ENCODE measurements at regions not wholly inside any gene's neighbourhood (a gene's known extent, or its start where the extent isn't known, plus 50 kb on each side); places are given as distances from the start of the nearest gene placed in this dataset.

DNA sequence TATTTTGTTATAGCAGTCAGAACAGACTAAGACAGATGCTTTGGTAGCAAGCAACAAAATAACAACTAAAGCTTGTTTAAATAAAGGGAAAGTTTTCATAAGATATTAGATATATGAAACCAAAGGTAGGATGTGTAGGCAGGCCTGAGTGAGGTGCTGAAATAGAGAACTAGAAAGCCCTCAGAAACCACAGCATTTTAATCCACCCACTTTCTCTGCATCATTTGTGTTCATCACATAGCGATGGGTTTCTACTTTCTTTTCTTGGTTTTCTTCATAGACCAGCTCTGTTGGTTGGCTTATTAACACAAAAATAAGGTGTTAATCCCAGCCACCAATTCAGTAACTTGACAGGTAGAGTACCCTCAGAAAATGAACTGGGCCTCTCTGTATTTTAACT is 58.6 kb downstream of the RPS12 start:
- no peak for TF ChIP-seq CTCF (conservative IDR thresholded peaks at IDR 0.05)
- H3K4me3 Mint-ChIP-seq = no peak overlapping the region
- H3K79me1 ChIP-seq (ENCODE audit: insufficient read depth, low read depth, low read length, poor library complexity, severe bottlenecking) = no peaks in the 10 kb centered on the region

More for the DNA sequence above, 58.6 kb downstream of the RPS12 start:
- Histone ChIP-seq H2BK20ac (ENCODE audit: low read depth, low read length, poor library complexity, severe bottlenecking) (no peak overlapping the region), H2AK5ac (ENCODE audit: insufficient read length, low read length) (no peak overlapping the region), H3K56ac (ENCODE audit: insufficient read length, low read depth, low read length) (no peak overlapping the region), H2BK5ac (ENCODE audit: insufficient read length, low read length) (no peak overlapping the region), H3K14ac (ENCODE audit: insufficient read depth, low read length) (no peak overlapping the region), H3K4ac (ENCODE audit: low read depth, low read length) (no peak overlapping the region), H3K23me2 (ENCODE audit: insufficient read length, low read depth, low read length, poor library complexity, severe bottlenecking) (no peaks in the 10 kb centered on the region), H3K23ac (ENCODE audit: insufficient read length, low read depth, low read length) (no peak overlapping the region), H3K4me1 (ENCODE audit: insufficient read depth, low read length) (no peaks in the 10 kb centered on the region), H3K27ac (ENCODE audit: insufficient read length, low read depth, low read length) (no peak overlapping the region), H3K4me2 (ENCODE audit: insufficient read depth, insufficient read length, low read length) (no peak overlapping the region), H4K91ac (ENCODE audit: insufficient read length, low read depth, low read length) (no peak overlapping the region), H3K27me3 (ENCODE audit: insufficient read depth, low read length) (no peaks in the 10 kb centered on the region), H2BK15ac (ENCODE audit: low read depth, low read length) (no peak overlapping the region), H2AFZ (ENCODE audit: low read length) (no peak overlapping the region), H4K5ac (ENCODE audit: insufficient read length, low read depth, low read length) (no peak overlapping the region), H2BK12ac (ENCODE audit: insufficient read length, low read depth, low read length) (no peak overlapping the region), H3K9ac (ENCODE audit: extremely low read depth, insufficient read length, low read length) (no peak overlapping the region), H3K18ac (ENCODE audit: insufficient read length, low read depth, low read length) (no peak overlapping the region), H2BK120ac (ENCODE audit: low read depth, low read length, poor library complexity, severe bottlenecking) (no peak overlapping the region), H4K8ac (replicated peaks; ENCODE audit: insufficient read length, low read depth, low read length) (no peak overlapping the region), H4K20me1 (ENCODE audit: control insufficient read depth, insufficient read depth, insufficient read length) (no peaks in the 10 kb centered on the region), H3K9me3 (ENCODE audit: control insufficient read depth, low read depth, low read length) (no peaks in the 10 kb centered on the region), H3T11ph (ENCODE audit: low read length) (no peak overlapping the region), H3K79me2 (ENCODE audit: insufficient read depth, low read length) (no peaks in the 10 kb centered on the region)
- H3K9me3 Mint-ChIP-seq = peaks cover 6 to 13% of the 10 kb centered on the region in 2 experiments
- no peak overlapping the region for H3K27ac Mint-ChIP-seq
- peaks cover 3 to 11% (median 5%) of the 10 kb centered on the region in 3 experiments; a peak in 6 of 7 replicates for H3K36me3 Mint-ChIP-seq (ENCODE audit: insufficient read depth in 1 of 3, low read depth in 3 of 3)
- DNase-seq = no peak
- no peaks in the 10 kb centered on the region for H3K27me3 Mint-ChIP-seq (ENCODE audit: low read depth)
- H3K4me1 Mint-ChIP-seq = no peaks in the 10 kb centered on the region
- no CpG with 5 or more reads among the region's 1 CpG for WGBS (ENCODE audit: extremely low coverage, insufficient read length, low lambda C conversion rate)
